ENCODE measurements at regions not wholly inside any gene's neighbourhood (a gene's known extent, or its start where the extent isn't known, plus 50 kb on each side); places are given as distances from the start of the nearest gene placed in this dataset.

DNA sequence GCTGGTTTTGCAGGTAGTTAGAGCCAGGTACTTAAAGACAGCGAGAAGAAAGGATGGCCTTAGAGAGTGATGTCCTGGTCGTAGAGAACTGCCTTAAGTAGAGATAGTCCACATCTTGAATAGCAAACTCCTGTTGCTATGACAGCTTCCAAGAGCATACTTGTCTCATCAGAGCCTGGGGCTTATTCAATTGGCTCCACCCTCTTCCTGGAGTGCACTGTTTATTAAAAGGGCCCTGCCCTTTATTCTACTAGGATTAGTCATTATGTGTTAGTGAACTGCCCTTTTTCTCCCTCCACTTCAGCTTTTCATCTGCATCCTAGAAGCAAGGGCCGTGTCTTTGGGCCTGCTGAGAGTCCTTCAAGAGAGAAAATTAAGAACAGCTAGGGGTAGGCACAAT, 94.5 kb upstream of the EOLA2 start:
- CTCF ChIA-PET: no interaction called here
- H3K27me3 ChIP-seq (ENCODE audit: insufficient read depth): no peaks in the 10 kb centered on the region
- no peaks in the 10 kb centered on the region for H3K9me2 ChIP-seq
- H2AFZ ChIP-seq (ENCODE audit: low read depth): no peak overlapping the region
- no peak overlapping the region for H3K27ac ChIP-seq (ENCODE audit: low read depth in 2 of 2, low read length in 1 of 2)
- H3K4me1 ChIP-seq (ENCODE audit: control insufficient read depth in 1 of 2, insufficient read depth in 2 of 2, low read depth in 1 of 2, low read length in 1 of 2): no peaks in the 10 kb centered on the region; a peak in 1 of 4 replicates
- no peak for DNase-seq
- no peaks in the 10 kb centered on the region for H3K79me2 ChIP-seq (ENCODE audit: insufficient read depth)
- no peak overlapping the region for H3K4me2 ChIP-seq
- H3F3A ChIP-seq (replicated peaks; ENCODE audit: insufficient read depth): peaks cover 17% of the 10 kb centered on the region
- no peak overlapping the region for H3K9ac ChIP-seq
- no peaks in the 10 kb centered on the region for H4K20me1 ChIP-seq (ENCODE audit: insufficient read depth)
- H3K4me3 ChIP-seq (ENCODE audit: low read depth in 2 of 2, low read length in 1 of 2): no peak overlapping the region
- POLR2A ChIA-PET: no interaction called here
- WGBS (ENCODE audit: low lambda C conversion rate): 34% methylated on average over 3 of the region's 3 CpGs
- no peak for TF ChIP-seq NFIC (IDR thresholded peaks at IDR 0.05; ENCODE audit: borderline replicate concordance)
- TF ChIP-seq, protein P1, sequence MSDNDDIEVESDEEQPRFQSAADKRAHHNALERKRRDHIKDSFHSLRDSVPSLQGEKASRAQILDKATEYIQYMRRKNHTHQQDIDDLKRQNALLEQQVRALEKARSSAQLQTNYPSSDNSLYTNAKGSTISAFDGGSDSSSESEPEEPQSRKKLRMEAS (IDR thresholded peaks at IDR 0.05; ENCODE audit: low read depth): no peak
- TF ChIP-seq JUND (IDR thresholded peaks at IDR 0.05): no peak
- no peak for TF ChIP-seq GABPA (IDR thresholded peaks at IDR 0.05; ENCODE audit: low read depth)
- TF ChIP-seq FOXM1 (IDR thresholded peaks at IDR 0.05; ENCODE audit: low read depth): no peak
- TF ChIP-seq, protein P2, sequence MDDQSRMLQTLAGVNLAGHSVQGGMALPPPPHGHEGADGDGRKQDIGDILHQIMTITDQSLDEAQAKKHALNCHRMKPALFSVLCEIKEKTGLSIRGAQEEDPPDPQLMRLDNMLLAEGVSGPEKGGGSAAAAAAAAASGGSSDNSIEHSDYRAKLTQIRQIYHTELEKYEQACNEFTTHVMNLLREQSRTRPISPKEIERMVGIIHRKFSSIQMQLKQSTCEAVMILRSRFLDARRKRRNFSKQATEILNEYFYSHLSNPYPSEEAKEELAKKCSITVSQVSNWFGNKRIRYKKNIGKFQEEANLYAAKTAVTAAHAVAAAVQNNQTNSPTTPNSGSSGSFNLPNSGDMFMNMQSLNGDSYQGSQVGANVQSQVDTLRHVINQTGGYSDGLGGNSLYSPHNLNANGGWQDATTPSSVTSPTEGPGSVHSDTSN (IDR thresholded peaks at IDR 0.05): no peak
- TF ChIP-seq, protein P3, sequence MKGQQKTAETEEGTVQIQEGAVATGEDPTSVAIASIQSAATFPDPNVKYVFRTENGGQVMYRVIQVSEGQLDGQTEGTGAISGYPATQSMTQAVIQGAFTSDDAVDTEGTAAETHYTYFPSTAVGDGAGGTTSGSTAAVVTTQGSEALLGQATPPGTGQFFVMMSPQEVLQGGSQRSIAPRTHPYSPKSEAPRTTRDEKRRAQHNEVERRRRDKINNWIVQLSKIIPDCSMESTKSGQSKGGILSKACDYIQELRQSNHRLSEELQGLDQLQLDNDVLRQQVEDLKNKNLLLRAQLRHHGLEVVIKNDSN (IDR thresholded peaks at IDR 0.05; ENCODE audit: borderline replicate concordance, low read depth): no peak
- no peak for TF ChIP-seq SMC3 (IDR thresholded peaks at IDR 0.05; ENCODE audit: low read depth, low read length)
- TF ChIP-seq MEF2A (IDR thresholded peaks at IDR 0.05; ENCODE audit: borderline replicate concordance, low read depth): no peak
- H3K36me3 ChIP-seq (replicated peaks in 1 of 2; ENCODE audit: control insufficient read depth in 1 of 2, insufficient read depth in 2 of 2, low read length in 1 of 2): peaks cover 0 to 4% of the 10 kb centered on the region in 2 experiments
- H3K9me3 ChIP-seq: peaks cover 13% of the 10 kb centered on the region; the same call in 1 of the 2 replicates

DNA sequence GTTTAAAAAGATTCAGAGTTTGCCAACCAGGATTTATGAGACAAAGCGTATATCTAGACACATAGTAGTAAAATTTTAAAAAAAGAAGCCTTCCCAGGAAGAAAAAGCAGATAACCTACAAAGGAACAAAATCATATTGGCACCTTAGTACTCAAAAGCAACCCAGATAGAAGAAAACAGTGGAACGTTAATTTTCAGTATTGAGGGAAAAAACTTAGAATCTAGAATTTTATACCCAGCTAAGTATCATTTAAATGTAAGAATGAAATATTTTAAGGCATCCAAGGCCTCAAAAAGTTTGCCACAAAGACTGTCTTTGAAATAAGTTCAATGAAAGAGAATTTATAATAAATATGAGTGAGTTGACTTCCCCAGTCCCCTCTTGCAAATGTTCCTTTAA, 96.5 kb upstream of the EOLA2 start:
- no peaks in the 10 kb centered on the region for H3K27me3 ChIP-seq (ENCODE audit: insufficient read depth)
- no peak overlapping the region for H3K4me3 ChIP-seq (ENCODE audit: low read depth in 2 of 2, low read length in 1 of 2)
- DNase-seq: no peak
- TF ChIP-seq POLR2AphosphoS5 (IDR thresholded peaks at IDR 0.05; ENCODE audit: low read depth, low read length) (no peak), FOSL2 (IDR thresholded peaks at IDR 0.05; ENCODE audit: borderline replicate concordance, low read depth) (no peak), NRF1 (IDR thresholded peaks at IDR 0.05; ENCODE audit: low read depth, low read length) (no peak), TEAD4 (IDR thresholded peaks at IDR 0.05; ENCODE audit: borderline replicate concordance, insufficient read depth) (no peak), TCF12 (IDR thresholded peaks at IDR 0.05) (no peak), GABPA (IDR thresholded peaks at IDR 0.05; ENCODE audit: low read depth) (no peak), EP300 (IDR thresholded peaks at IDR 0.05; ENCODE audit: borderline replicate concordance in 1 of 2, low read depth in 1 of 2, low read length in 1 of 2) (no peak), MXI1 (IDR thresholded peaks at IDR 0.05; ENCODE audit: low read depth, low read length) (no peak), RCOR1 (IDR thresholded peaks at IDR 0.05; ENCODE audit: low read length) (no peak), SMC3 (IDR thresholded peaks at IDR 0.05; ENCODE audit: low read depth, low read length) (no peak), CHD2 (IDR thresholded peaks at IDR 0.05; ENCODE audit: low read length, partially characterized antibody) (no peak)
- TF ChIP-seq, protein P4, sequence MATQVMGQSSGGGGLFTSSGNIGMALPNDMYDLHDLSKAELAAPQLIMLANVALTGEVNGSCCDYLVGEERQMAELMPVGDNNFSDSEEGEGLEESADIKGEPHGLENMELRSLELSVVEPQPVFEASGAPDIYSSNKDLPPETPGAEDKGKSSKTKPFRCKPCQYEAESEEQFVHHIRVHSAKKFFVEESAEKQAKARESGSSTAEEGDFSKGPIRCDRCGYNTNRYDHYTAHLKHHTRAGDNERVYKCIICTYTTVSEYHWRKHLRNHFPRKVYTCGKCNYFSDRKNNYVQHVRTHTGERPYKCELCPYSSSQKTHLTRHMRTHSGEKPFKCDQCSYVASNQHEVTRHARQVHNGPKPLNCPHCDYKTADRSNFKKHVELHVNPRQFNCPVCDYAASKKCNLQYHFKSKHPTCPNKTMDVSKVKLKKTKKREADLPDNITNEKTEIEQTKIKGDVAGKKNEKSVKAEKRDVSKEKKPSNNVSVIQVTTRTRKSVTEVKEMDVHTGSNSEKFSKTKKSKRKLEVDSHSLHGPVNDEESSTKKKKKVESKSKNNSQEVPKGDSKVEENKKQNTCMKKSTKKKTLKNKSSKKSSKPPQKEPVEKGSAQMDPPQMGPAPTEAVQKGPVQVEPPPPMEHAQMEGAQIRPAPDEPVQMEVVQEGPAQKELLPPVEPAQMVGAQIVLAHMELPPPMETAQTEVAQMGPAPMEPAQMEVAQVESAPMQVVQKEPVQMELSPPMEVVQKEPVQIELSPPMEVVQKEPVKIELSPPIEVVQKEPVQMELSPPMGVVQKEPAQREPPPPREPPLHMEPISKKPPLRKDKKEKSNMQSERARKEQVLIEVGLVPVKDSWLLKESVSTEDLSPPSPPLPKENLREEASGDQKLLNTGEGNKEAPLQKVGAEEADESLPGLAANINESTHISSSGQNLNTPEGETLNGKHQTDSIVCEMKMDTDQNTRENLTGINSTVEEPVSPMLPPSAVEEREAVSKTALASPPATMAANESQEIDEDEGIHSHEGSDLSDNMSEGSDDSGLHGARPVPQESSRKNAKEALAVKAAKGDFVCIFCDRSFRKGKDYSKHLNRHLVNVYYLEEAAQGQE (IDR thresholded peaks at IDR 0.05; ENCODE audit: low read depth, low read length): no peak
- TF ChIP-seq, protein P1 (IDR thresholded peaks at IDR 0.05; ENCODE audit: low read depth): no peak
- TF ChIP-seq, protein P5, sequence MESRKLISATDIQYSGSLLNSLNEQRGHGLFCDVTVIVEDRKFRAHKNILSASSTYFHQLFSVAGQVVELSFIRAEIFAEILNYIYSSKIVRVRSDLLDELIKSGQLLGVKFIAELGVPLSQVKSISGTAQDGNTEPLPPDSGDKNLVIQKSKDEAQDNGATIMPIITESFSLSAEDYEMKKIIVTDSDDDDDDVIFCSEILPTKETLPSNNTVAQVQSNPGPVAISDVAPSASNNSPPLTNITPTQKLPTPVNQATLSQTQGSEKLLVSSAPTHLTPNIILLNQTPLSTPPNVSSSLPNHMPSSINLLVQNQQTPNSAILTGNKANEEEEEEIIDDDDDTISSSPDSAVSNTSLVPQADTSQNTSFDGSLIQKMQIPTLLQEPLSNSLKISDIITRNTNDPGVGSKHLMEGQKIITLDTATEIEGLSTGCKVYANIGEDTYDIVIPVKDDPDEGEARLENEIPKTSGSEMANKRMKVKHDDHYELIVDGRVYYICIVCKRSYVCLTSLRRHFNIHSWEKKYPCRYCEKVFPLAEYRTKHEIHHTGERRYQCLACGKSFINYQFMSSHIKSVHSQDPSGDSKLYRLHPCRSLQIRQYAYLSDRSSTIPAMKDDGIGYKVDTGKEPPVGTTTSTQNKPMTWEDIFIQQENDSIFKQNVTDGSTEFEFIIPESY (IDR thresholded peaks at IDR 0.05; ENCODE audit: borderline replicate concordance, low read depth): no peak
- CTCF ChIA-PET: no interaction called here
- H4K20me1 ChIP-seq (ENCODE audit: insufficient read depth): no peaks in the 10 kb centered on the region
- no peaks in the 10 kb centered on the region for H3K79me2 ChIP-seq (ENCODE audit: insufficient read depth)
- H3K27ac ChIP-seq (ENCODE audit: low read depth in 2 of 2, low read length in 1 of 2): peak overlapping the region in 1 of 2 experiments; percentile 89; a peak in 2 of 4 replicates
- H3K9me2 ChIP-seq: no peaks in the 10 kb centered on the region
- POLR2A ChIA-PET: no interaction called here
- H3K36me3 ChIP-seq (replicated peaks in 1 of 2; ENCODE audit: control insufficient read depth in 1 of 2, insufficient read depth in 2 of 2, low read length in 1 of 2): peaks cover 0 to 4% of the 10 kb centered on the region in 2 experiments
- WGBS (ENCODE audit: low lambda C conversion rate): 52% methylated on average over 2 of the region's 2 CpGs
- no peak overlapping the region for H2AFZ ChIP-seq (ENCODE audit: low read depth)
- H3K4me1 ChIP-seq (ENCODE audit: control insufficient read depth in 1 of 2, insufficient read depth in 2 of 2, low read depth in 1 of 2, low read length in 1 of 2): no peaks in the 10 kb centered on the region; a peak in 1 of 4 replicates
- H3F3A ChIP-seq (replicated peaks; ENCODE audit: insufficient read depth): peaks cover 21% of the 10 kb centered on the region
- H3K9me3 ChIP-seq: peaks cover 13% of the 10 kb centered on the region; the same call in 1 of the 2 replicates
- no peak overlapping the region for H3K9ac ChIP-seq
- no peak overlapping the region for H3K4me2 ChIP-seq
